ENCODE measurements at regions not wholly inside any gene's neighbourhood (a gene's known extent, or its start where the extent isn't known, plus 50 kb on each side); places are given as distances from the start of the nearest gene placed in this dataset.

DNA sequence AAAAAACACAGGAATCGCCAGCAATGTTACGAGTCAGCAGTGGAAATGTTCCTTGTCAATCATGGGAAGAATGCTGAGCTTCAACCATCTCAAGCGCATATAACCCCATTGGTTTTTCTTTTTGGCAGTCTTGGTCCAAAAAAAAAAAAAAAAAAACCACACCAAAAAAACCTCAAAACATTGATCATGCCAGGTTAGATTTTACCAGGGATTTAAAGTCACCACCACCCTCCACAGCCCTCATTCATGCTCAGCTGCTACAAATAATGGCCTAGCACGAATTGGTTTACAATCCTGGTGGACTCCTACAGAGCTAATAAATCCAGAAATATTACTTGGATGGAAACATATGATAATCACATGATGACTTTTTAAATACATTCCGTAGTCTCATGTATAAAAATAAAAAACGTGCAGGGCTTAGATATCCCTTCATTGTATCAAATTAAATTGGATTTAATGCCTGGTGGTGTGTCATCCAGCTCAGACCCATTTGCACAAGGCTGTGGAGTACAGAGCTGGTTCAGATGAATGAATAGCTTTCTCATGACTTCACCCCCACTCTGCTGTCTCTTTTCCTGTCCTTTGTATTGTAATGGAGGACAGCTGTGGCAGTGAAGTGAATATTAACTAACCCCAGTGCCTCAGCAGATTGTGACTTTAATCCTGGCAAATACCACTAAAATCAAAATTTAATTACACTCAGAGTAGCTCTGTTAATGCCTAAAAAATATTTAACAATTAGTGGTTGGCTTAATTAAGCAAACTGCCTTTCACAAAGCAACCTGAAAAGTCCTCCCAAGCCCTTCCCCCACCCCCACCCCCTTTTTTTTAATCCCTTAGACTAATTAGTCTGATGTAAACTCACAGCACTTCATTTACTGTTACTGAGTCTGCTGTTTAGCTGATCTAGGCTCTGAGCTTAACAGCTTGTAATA is 626.5 kb upstream of the ZNF608 start:
- DNase-seq (ENCODE audit: low read depth, low spot score) = peak; percentile 72

DNA sequence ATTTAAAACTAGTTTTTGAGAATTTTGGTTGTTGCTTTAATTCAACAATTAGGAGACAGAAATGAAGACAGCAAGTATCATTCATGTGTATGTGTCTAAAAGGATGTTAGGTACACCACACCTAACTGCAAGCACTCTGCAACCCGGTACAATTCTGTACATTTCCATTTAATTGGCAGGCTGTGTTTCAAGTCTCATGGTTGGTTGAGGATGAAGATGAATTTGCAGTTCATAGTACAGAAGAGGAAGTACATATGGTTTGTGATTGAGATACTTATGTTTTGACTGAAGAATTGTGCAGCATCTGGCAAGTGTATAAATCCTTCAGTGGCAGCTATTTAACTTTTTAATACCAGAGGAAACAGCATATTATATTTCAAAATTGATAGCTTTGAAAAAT is 628.7 kb upstream of the ZNF608 start:
- no peak for DNase-seq (ENCODE audit: low read depth, low spot score)

DNA sequence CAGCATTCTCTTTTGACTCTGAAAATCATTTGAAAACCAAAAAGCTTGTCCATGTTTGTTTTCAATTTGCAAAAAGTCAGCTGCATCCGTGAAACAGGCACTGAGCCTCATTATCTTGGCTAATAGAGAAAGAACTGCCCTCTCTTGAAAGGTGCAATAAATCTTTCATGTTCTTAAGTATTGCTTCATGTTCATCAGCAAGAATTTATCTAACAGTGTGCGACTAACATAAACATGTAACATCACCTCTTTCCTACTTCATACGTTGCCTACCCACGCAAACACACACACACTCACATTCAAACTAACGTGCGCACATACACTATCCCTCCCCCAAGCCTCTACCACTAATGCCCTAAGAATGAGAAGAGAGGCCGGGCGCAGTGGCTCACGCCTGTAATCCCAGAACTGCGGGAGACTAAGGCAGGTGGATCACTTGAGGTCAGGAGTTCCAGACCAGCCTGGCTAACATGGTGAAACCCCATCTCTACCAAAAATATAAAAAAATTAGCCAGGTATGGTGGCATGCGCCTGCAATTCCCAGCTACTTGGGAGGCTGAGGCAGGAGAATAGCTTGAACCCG is 629.7 kb upstream of the ZNF608 start:
- no peak for DNase-seq (ENCODE audit: low read depth, low spot score)

DNA sequence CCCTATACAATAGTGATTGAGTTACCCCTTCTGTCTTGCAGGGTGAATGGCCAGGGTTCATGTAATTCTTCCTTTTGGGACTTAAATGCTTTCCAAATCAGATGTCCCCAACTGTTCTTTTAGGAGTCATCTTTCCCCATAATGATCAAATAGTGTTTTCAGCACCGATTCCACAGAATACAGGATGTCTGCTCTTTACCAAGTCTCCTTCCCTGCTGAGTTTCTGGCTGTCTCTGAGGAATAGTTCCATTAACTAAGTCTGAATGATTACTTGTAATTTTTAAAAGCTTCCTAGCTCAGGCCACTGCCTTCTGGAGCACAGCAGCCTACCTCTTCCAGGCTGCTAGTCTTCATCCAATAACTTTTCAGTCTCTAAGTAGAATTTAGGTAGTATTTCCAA is 630.7 kb upstream of the ZNF608 start:
- DNase-seq (ENCODE audit: low read depth, low spot score) = no peak

DNA sequence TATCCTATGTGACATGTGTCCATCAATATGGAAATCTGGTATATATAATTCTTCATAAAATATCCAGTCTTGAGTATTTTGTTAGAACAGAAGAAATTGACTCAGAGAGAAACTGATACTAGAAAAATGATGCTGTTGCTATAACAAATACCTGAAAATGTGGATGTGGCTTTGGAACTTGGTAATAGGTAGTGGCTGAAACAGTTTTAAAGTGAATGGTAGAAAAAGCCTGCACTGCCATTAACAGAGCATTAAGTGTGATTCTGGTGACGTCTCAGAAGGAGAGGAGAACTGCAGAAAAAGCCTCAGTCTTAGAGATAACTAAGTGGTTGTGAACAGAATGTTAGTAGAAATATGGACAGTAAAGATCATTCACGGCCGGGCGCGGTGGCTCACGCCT is 634.9 kb upstream of the ZNF608 start:
- no peak for DNase-seq (ENCODE audit: low read depth, low spot score)

DNA sequence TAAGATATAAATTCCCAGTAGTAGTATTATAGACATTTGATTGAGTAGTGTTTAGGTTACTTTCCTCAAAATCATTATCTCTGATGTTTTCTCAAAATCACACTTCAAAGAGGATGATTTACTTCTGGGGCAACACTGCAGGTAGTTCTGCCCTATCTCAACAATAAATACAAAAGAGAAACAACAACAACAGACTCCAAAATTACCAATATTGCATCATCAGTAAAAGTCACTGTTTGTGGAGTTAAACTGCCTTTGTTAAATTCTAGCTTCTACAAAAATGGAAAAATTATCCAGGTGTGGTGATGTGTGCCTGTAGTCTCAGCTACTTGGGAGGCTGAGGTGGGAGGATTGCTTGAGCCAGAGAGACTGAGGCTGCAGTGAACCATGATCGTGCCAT is 637.6 kb upstream of the ZNF608 start:
- DNase-seq (ENCODE audit: low read depth, low spot score) = no peak

DNA sequence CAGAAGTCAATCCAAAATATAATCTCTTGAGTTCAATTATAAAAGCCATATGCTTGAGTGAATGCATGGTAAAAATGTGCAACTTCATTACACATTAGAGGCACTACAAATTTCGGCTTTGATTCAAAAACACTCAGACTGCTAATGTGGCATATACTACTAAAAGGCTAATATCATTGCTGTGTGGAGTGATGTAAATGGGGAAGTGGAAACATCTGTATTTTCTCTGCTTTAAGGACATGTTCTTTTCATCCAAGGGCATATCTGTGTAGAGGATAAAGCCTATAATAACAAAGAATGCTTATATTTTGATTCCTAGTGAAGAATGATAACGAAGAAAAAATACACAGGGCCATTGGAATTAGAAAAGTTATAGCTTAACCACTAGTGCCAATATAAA is 643.9 kb upstream of the ZNF608 start:
- DNase-seq (ENCODE audit: low read depth, low spot score) = no peak

DNA sequence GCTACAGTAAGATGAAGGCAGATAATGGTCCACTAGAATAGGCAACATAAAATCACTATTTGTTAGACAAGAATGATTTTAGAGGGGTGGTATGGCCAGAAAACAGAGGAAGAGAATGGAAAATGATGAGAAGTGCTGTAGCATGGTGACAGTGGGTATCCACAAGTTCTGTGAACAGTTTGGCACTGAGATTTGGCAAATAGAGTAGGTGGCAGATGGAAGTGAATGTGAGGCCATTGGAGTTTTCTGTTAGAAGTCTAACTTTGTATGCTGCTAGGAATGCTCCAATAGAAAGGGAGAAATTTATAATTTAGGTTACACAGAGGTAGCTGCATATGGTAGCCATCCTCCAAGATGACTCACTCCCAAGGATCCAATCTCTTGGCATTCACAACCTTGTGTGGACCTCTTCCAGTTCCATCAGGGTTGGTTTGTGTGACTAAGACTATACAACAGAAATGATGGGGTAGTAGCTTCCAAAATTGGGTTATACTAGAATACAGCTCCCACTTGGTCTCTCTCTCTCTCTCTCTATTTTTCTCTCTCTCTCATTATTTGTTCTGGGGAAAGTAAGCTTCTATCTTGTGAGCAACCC is 646.9 kb upstream of the ZNF608 start:
- no peak for DNase-seq (ENCODE audit: low read depth, low spot score)

DNA sequence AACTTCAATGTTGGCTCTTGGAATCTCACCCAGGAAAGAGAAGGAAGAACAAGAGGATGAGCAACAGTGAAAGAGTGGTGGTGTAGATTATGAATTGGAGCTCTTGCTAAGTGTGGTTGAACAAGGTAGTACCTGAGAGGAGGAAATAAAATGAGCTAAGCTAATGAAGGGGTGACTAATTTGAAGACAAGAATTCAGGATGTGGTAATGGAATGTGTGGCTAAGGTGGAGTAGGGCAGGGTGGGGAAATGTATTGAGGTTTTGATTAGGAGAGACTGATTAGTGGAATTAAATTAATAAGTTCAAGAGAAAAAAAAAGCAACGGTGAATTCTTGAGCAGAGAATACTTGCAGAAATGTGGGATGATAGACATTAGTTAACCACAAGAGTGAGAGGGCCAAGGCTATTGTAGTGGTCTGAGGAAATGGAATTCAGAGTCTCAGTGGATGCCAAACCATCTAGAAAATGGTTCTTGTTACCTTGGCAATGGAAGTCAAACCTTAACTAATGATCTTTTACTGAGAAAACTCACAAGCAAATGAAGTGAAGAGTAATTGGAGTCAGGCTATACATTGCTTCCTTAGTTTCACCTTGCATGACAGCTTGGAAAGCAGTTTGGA is 648.3 kb upstream of the ZNF608 start:
- DNase-seq (ENCODE audit: low read depth, low spot score) = peak; percentile 67

DNA sequence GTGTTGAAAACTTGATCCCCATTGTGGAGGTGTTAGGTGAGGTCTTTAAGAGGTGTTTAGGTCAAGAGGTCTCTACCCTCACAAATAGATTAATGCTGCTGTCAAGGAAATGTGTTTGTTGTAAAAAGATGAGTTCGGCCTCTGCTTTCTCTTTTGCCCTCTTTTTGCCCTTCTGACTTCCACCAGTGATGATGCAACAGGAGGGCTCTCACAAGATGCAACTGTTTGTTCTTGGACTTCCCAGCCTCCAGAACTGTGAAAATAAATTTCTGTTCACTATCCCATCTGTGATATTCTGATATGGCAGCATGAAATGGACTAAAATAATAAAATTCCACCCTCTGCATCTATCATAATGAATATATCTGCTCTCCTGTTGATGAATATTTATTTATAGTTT is 650.0 kb upstream of the ZNF608 start:
- no peak for DNase-seq (ENCODE audit: low read depth, low spot score)

DNA sequence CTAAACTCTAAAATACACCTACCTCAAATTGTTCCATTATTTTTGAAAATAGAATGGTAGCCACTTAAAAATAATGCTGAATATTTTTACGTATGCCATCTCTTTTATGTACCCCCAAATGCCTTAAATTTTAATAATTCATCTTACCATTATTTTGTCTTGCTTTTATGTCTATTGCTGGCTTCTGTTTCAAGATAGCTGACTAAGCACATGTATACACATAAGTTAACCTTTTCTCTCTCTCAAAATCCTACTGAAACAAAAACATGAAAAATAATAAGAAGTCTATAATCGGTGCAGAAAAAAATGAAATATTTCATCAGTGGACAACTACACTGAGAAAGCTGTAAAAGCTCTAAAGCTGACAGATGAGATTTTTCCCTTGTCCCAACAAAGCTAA is 652.0 kb upstream of the ZNF608 start:
- no peak for DNase-seq (ENCODE audit: low read depth, low spot score)

DNA sequence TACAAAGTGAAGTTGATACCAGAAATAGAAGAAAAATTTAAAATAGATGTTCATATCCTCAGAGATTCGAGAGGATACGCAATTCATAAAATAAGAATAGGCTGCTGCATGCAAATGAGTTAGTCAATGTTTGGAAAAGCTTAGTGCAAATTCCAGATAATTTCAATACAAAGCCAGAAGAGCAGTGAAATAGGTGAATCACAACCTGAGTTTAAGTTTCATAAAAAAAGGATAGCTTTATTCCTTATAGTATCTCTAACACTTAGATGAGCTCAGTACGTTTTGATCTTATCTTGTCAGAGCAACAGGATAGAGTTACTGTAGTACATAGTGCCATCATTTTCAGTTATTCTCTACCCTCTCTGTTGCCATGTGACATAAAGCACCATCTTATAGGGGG is 653.4 kb upstream of the ZNF608 start:
- DNase-seq (ENCODE audit: low read depth, low spot score) = no peak

DNA sequence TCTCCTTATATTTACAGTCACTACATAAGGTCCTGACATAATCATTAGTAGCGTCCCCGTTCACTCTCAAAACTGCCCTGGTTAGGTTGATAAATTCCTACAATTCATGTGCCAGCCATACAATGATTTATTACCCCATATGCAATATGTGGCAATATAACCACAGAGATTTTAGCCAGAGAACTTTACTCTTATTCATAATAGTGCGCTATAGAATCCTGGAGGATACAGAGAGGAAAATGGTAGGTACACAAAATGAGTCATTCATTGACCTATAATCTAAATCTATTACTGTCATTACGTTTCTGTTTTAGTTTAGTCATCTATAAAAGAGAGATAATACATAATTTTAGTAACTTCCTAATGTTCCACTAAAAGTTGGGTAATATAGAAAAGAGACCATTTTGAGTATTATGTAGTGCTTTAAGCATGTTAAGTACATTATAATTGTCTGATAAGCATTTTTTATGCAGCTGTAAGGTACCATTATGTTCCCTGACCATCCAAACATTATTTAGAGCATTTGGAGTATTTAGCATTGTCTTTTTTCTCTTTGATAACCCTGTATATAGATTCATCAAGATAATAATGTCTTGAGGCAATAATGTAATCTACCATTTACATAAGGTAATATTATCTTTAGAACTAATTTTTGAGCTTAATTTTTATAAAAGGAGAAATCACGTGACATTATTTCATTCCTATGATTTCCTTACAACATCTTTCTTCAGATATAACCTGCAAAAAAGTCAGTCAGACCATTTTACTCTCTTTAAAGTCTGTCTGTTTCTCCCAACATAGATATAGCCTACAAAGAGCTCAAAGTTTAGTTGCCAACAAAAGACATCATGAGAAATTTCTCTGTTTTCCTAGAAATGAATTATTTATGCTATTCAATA is 655.5 kb upstream of the ZNF608 start:
- DNase-seq (ENCODE audit: low read depth, low spot score) = no peak

DNA sequence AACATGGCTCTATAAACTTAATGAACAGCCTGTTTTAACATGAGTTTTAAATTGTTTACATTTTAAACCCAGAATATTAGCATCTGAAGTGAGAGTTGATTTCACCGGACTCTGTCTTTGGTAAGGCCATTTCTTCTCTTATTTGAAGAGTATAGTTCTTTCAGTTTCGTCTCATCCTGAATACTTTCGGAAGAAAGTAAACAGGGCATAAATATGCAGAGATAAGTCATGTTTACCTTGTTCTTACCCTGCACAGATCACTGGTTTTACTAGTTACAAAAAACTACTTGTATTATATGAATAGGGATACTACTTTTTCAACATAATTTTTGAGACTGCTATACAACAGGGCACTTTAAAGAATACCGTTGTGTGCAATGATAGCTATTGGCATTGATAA is 656.3 kb upstream of the ZNF608 start:
- DNase-seq (ENCODE audit: low read depth, low spot score) = no peak

DNA sequence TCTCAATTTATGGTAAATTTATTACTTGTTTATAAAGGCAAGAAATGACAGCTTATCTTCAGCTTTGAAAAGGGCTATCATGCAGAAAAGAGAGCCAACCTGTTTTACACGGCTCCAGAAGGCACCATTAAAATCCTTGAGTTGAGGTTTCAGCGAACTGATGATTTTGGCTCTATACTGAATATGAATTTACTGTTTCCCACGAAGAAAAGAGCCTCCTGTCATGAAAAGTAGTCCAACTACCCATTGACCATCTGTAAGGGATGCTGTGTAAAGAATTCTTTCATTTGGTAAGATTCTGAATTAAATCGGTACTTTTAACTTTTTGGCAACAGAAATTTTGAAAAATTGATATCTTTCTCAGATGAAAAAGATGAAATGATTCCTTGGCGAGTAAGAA is 657.6 kb upstream of the ZNF608 start:
- no peak for DNase-seq (ENCODE audit: low read depth, low spot score)

DNA sequence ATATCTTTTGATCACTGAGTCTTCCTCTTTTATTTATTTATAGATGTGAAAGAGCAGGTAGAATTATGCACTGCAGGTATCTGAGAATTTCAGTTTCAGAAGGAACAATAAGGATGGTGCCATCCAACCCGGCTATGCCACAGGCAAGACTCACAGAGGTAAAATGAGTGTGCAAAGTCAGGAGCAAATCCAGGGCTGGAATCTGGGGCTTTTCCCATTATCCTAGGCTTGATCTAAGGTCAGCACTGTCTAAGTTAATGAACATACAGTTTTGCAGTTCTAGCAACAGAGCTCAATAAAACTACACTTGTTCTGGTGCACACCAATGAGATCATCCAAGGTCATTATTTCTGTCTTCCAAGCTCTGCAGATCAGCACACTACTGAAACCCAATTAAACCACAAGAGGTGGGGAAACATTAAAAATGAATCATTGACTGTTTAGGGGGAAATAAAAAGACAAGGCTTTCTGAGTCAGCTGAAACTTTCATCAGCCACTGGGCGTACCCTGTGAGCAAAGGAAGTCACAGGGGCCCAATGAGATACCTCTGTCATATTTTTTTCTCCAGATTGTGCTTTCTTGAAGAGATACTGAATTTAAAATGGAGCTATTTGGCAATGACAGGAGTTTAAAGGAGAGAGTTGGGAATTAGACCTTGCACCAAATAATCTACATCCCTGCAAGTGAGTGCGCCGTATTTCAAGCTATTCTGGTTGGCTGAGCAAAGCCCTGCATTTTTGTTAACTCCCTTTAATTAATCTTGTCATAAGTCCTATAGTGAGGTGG is 662.2 kb upstream of the ZNF608 start:
- DNase-seq (ENCODE audit: low read depth, low spot score) = peak; percentile 76

DNA sequence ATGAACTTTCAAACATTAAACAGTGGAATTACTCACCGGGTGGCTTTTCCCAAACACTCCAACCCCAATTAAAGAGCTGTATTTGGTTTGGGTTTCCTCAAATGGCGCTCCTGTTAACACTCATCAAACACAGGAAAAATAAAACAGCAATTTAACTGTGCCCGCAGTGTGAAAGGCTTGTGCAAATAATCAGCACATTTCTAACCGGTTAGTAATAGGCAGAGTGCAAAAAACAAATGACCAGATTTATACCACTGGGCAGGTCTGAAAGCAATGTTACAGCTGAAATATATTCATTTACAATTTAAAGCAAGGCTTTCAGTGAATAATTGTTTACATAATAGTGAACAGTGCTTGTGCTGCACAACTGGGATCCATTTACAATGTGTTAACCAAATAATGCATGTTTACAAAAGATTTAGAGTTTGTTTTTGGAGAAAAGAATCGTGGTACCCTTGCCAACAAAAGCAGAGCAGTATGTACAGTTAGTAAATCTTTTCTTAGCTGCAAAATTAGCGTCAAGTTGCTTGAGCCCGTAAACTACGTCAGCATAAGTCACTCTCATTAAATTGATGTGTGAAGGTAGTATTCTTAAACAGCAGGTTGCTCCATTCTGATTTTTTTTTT is 662.9 kb upstream of the ZNF608 start:
- peak; percentile 75 for DNase-seq (ENCODE audit: low read depth, low spot score)

DNA sequence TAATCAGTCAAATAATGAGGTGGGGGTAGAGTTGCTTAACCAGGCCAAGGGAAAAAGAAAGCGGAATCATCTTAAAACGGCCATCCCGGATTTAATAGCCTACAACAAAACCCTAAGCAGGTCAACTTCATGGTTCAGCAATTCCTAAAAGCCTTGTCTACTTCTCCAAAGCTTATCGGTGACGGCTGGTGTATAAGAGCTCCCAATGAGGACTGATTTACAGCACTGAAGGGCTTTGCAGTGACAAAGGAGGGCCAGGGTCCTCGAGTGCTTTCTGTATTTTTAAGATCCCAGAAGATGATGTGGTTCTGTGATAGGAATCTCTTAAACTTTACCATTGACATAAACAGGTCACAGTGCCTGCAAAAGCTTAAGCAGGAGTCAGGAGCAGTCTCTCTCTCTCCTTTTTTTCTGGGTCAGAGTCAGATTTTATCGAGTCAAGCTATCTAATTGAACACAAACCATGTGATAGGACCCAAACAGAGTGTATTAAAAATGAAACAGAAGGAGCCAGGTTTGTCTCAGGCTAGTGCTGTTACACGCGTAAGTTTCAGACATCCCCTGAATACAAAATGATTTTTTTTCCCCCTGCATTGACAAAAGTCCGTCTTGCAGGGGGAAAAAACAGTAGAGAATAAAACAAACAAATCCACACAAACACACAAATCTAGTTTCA is 663.6 kb upstream of the ZNF608 start:
- DNase-seq (ENCODE audit: low read depth, low spot score) = peak; percentile 26

DNA sequence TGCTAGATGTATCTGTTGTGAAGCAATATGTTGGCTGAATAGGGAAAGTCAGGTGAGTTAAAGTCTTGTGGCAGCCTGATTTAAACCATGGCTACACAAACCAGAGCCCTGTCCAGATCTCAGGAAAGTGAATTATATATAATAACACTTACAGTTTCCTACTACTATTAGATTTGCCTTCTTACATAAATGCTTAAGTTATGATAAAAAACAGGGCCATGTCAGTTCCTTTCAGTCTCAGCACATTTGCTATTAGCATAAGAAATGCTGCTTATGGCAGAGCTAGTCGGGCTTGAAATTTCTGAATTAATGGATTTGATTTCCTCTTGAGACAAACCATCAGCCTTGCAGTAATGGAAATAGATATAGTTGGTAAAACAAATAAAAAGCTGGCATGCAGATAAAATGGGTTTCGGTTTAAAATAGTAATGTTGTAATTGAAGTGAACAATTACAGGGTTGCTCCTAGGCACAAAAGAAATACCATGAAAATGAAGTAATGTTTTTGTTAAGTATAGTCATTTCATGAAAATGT is 664.2 kb upstream of the ZNF608 start:
- DNase-seq (ENCODE audit: low read depth, low spot score) = peak; percentile 60
